H9 (cell line): ENCODE measurements at regions not wholly inside any gene's neighbourhood (a gene's known extent, or its start where the extent isn't known, plus 50 kb on each side); places are given as distances from the start of the nearest gene placed in this dataset.
A peak's percentile ranks its signal among the peaks of the same experiment; 100 is the strongest.

Experiments used
- DNase-seq: peaks from one replicate; pipeline ENCODE4 v3.0.0-alpha.2; 2017
- H2AFZ ChIP-seq: one replicate; pipeline ENCODE4 v1.6.1; 2013; ENCODE audit warnings: mild to moderate bottlenecking, low read length, control low read depth, moderate library complexity
- H2AK5ac ChIP-seq: 2 replicates; pipeline ENCODE4 v1.6.1; 2013; ENCODE audit warnings: low read length, control low read depth, mixed read lengths; ENCODE audit not compliant: insufficient read length
- H2BK120ac ChIP-seq: one replicate; pipeline ENCODE4 v1.6.1; 2013; ENCODE audit warnings: low read depth, mild to moderate bottlenecking, low read length, control low read depth, inconsistent platforms; ENCODE audit not compliant: poor library complexity, severe bottlenecking
- H2BK12ac ChIP-seq: 2 replicates; pipeline ENCODE4 v1.6.1; 2013; ENCODE audit warnings: low read length, control low read depth, mixed read lengths, low read depth; ENCODE audit not compliant: insufficient read length
- H2BK15ac ChIP-seq: 2 replicates; pipeline ENCODE4 v1.6.1; 2013; ENCODE audit warnings: low read depth, low read length, control low read depth
- H2BK20ac ChIP-seq: one replicate; pipeline ENCODE4 v1.6.1; 2013; ENCODE audit warnings: low read depth, mild to moderate bottlenecking, low read length, control low read depth, inconsistent platforms; ENCODE audit not compliant: poor library complexity, severe bottlenecking
- H2BK5ac ChIP-seq: 2 replicates; pipeline ENCODE4 v1.6.1; 2013; ENCODE audit warnings: low read length, control low read depth, mixed read lengths; ENCODE audit not compliant: insufficient read length
- H3K14ac ChIP-seq: 2 replicates; pipeline ENCODE4 v1.6.1; 2013; ENCODE audit warnings: low read length, control low read depth; ENCODE audit not compliant: insufficient read depth
- H3K18ac ChIP-seq: 2 replicates; pipeline ENCODE4 v1.6.1; 2013; ENCODE audit warnings: low read depth, mild to moderate bottlenecking, mixed read lengths, low read length, control low read depth; ENCODE audit not compliant: insufficient read length
- H3K23ac ChIP-seq: 2 replicates; pipeline ENCODE4 v1.6.1; 2013; ENCODE audit warnings: low read length, control low read depth, mixed read lengths, low read depth; ENCODE audit not compliant: insufficient read length
- H3K23me2 ChIP-seq: 2 replicates; pipeline ENCODE4 v1.6.1; 2013; ENCODE audit warnings: low read depth, mild to moderate bottlenecking, mixed read lengths, low read length, control low read depth; ENCODE audit not compliant: insufficient read length, poor library complexity, severe bottlenecking
- H3K27ac ChIP-seq: 2 replicates; pipeline ENCODE4 v1.5.1; 2013; ENCODE audit warnings: low read length, control low read depth, mixed read lengths, low read depth; ENCODE audit not compliant: insufficient read length
- H3K27me3 ChIP-seq: 2 replicates; pipeline ENCODE4 v1.6.1; 2013; ENCODE audit warnings: low read length, control low read depth, inconsistent platforms; ENCODE audit not compliant: insufficient read depth
- H3K4ac ChIP-seq: 2 replicates; pipeline ENCODE4 v1.6.1; 2013; ENCODE audit warnings: low read depth, mild to moderate bottlenecking, control low read depth, inconsistent platforms, low read length, moderate library complexity
- H3K4me1 ChIP-seq: 2 replicates; pipeline ENCODE4 v1.6.1; 2013; ENCODE audit warnings: low read length, control low read depth, inconsistent platforms; ENCODE audit not compliant: insufficient read depth
- H3K4me2 ChIP-seq: 2 replicates; pipeline ENCODE4 v1.6.1; 2013; ENCODE audit warnings: low read length, control low read depth, mixed read lengths; ENCODE audit not compliant: insufficient read length, insufficient read depth
- H3K56ac ChIP-seq: 2 replicates; pipeline ENCODE4 v1.6.1; 2013; ENCODE audit warnings: low read depth, mild to moderate bottlenecking, mixed read lengths, low read length, control low read depth; ENCODE audit not compliant: insufficient read length
- H3K79me1 ChIP-seq: 2 replicates; pipeline ENCODE4 v1.6.1; 2013; ENCODE audit warnings: low read depth, mild to moderate bottlenecking, moderate library complexity, low read length, control low read depth, inconsistent platforms; ENCODE audit not compliant: insufficient read depth, poor library complexity, severe bottlenecking
- H3K79me2 ChIP-seq: 2 replicates; pipeline ENCODE4 v1.6.1; 2013; ENCODE audit warnings: low read length, control low read depth, inconsistent platforms; ENCODE audit not compliant: insufficient read depth
- H3K9ac ChIP-seq: 2 replicates; pipeline ENCODE4 v1.6.1; 2013; ENCODE audit warnings: low read length, control low read depth, mixed read lengths; ENCODE audit not compliant: insufficient read length; ENCODE audit errors: extremely low read depth
- H3K9me3 ChIP-seq: one replicate; pipeline ENCODE4 v1.6.1; 2013; ENCODE audit warnings: low read depth, low read length, inconsistent platforms; ENCODE audit not compliant: control insufficient read depth
- H3T11ph ChIP-seq: one replicate; pipeline ENCODE4 v1.6.1; 2013; ENCODE audit warnings: mild to moderate bottlenecking, low read length, control low read depth, inconsistent platforms
- H4K20me1 ChIP-seq: one replicate; pipeline ENCODE4 v1.6.1; 2013; ENCODE audit not compliant: control insufficient read depth, insufficient read length, insufficient read depth
- H4K5ac ChIP-seq: 2 replicates; pipeline ENCODE4 v1.6.1; 2013; ENCODE audit warnings: low read depth, mild to moderate bottlenecking, mixed read lengths, low read length, control low read depth; ENCODE audit not compliant: insufficient read length
- H4K8ac ChIP-seq: replicated peaks from 2 replicates; pipeline ENCODE4 v1.6.1; 2013; ENCODE audit warnings: low read length, control low read depth, mixed read lengths, low read depth; ENCODE audit not compliant: insufficient read length
- H4K91ac ChIP-seq: 2 replicates; pipeline ENCODE4 v1.6.1; 2013; ENCODE audit warnings: low read depth, mild to moderate bottlenecking, moderate library complexity, mixed read lengths, low read length, control low read depth; ENCODE audit not compliant: insufficient read length
- H3K27ac Mint-ChIP-seq, 3 experiments: 2 replicates in 2 of 3; 3 replicates in 1 of 3; pipeline ENCODE4 v1.8.0; 2020 to 2021; ENCODE audit warnings: mixed read lengths in 3 of 3, mild to moderate bottlenecking in 1 of 3, moderate library complexity in 1 of 3
- H3K27me3 Mint-ChIP-seq: 2 replicates; pipeline ENCODE4 v1.8.0; 2021; ENCODE audit warnings: low read depth, mild to moderate bottlenecking, moderate library complexity, mixed read lengths
- H3K36me3 Mint-ChIP-seq, 3 experiments: 2 replicates in 2 of 3; 3 replicates in 1 of 3; pipeline ENCODE4 v1.8.0; 2020 to 2021; ENCODE audit warnings: low read depth in 3 of 3, mixed read lengths in 3 of 3; ENCODE audit not compliant: insufficient read depth in 1 of 3
- H3K4me1 Mint-ChIP-seq, 2 experiments: 2 replicates each; pipeline ENCODE4 v1.8.0; 2020; ENCODE audit warnings: mixed read lengths in 2 of 2
- H3K4me3 Mint-ChIP-seq, 2 experiments: 2 replicates in 1 of 2; 3 replicates in 1 of 2; pipeline ENCODE4 v1.8.0; 2020 to 2021; ENCODE audit warnings: mild to moderate bottlenecking in 2 of 2, mixed read lengths in 2 of 2, moderate library complexity in 1 of 2
- H3K9me3 Mint-ChIP-seq, 2 experiments: 2 replicates in 1 of 2; 3 replicates in 1 of 2; pipeline ENCODE4 v1.8.0; 2020; ENCODE audit warnings: mild to moderate bottlenecking in 2 of 2, mixed read lengths in 2 of 2, moderate library complexity in 1 of 2
- CTCF ChIP-seq: fragments of 200-600 bp; sonication (generic); conservative IDR thresholded peaks from 3 replicates; pipeline ENCODE4 v1.8.0; 2021; ENCODE audit warnings: antibody characterized with exemption, mild to moderate bottlenecking
- WGBS: extraction: QIAGEN DNeasy Blood & Tissue Kit; methylation state at CpG from one replicate; pipeline ENCODE4 v1.1.7; 2013; ENCODE audit warnings: missing lambda C conversion rate, low lambda C conversion rate, mixed read lengths; ENCODE audit not compliant: insufficient read length; ENCODE audit errors: extremely low coverage; 5-methylcytosine and 5-hydroxymethylcytosine counted together

GRCh38 chr11:119481021-119481666 lies 58.2 kb upstream of the THY1 start:
- H3K18ac ChIP-seq = no peak overlapping the region
- H3K56ac ChIP-seq = no peak overlapping the region
- H3K27me3 ChIP-seq = no peaks in the 10 kb centered on the region
- H2BK20ac ChIP-seq = no peak overlapping the region
- Mint-ChIP-seq H3K27me3 (peaks cover 49% of the 10 kb centered on the region), H3K4me1 (peaks cover 16 to 21% of the 10 kb centered on the region in 2 experiments), H3K36me3 (no peaks in the 10 kb centered on the region; a peak in 1 of 7 replicates), H3K4me3 (peak overlapping the region in 1 of 2 experiments; percentile 53; a peak in 2 of 5 replicates), H3K27ac (no peak overlapping the region; a peak in 1 of 7 replicates), H3K9me3 (no peaks in the 10 kb centered on the region; a peak in 1 of 5 replicates)
- H2BK120ac ChIP-seq = no peak overlapping the region
- H3K9ac ChIP-seq = no peak overlapping the region
- H3K4ac ChIP-seq = no peak overlapping the region
- no peaks in the 10 kb centered on the region for H3K9me3 ChIP-seq
- H2BK15ac ChIP-seq = no peak overlapping the region
- no peaks in the 10 kb centered on the region for H3K23me2 ChIP-seq
- H3K4me2 ChIP-seq = peak overlapping the region; percentile 19
- H3K23ac ChIP-seq = no peak overlapping the region
- no peaks in the 10 kb centered on the region; the same call in 1 of the 2 replicates for H3K4me1 ChIP-seq
- no peak overlapping the region for H4K8ac ChIP-seq
- TF ChIP-seq CTCF = peak; percentile 99
- no peak overlapping the region for H4K5ac ChIP-seq
- H2AK5ac ChIP-seq = no peak overlapping the region
- WGBS = no CpG with 5 or more reads among the region's 31 CpGs
- peak; percentile 87 for DNase-seq
- H2AFZ ChIP-seq = no peak overlapping the region
- H3K27ac ChIP-seq = no peak overlapping the region
- no peak overlapping the region for H3T11ph ChIP-seq
- no peaks in the 10 kb centered on the region for H4K20me1 ChIP-seq
- H2BK5ac ChIP-seq = no peak overlapping the region
- peak overlapping the region; percentile 77; the same call in 1 of the 2 replicates for H3K14ac ChIP-seq
- no peak overlapping the region for H2BK12ac ChIP-seq
- no peaks in the 10 kb centered on the region for H3K79me1 ChIP-seq
- H3K79me2 ChIP-seq = no peaks in the 10 kb centered on the region
- H4K91ac ChIP-seq = no peak overlapping the region
